HG03097 (cell line): ENCODE measurements at regions not wholly inside any gene's neighbourhood (a gene's known extent, or its start where the extent isn't known, plus 50 kb on each side); places are given as distances from the start of the nearest gene placed in this dataset.

Experiments
- ATAC-seq: cut with Tn5 transposase; IDR thresholded peaks from one replicate; pipeline ENCODE4 v1.9.1; 2021; ENCODE audit not compliant: unreplicated experiment, low FRiP score

- no peak for ATAC-seq
Measured at GRCh38 chr11:45089251-45089650, 57.2 kb upstream of the PRDM11 start.

DNA sequence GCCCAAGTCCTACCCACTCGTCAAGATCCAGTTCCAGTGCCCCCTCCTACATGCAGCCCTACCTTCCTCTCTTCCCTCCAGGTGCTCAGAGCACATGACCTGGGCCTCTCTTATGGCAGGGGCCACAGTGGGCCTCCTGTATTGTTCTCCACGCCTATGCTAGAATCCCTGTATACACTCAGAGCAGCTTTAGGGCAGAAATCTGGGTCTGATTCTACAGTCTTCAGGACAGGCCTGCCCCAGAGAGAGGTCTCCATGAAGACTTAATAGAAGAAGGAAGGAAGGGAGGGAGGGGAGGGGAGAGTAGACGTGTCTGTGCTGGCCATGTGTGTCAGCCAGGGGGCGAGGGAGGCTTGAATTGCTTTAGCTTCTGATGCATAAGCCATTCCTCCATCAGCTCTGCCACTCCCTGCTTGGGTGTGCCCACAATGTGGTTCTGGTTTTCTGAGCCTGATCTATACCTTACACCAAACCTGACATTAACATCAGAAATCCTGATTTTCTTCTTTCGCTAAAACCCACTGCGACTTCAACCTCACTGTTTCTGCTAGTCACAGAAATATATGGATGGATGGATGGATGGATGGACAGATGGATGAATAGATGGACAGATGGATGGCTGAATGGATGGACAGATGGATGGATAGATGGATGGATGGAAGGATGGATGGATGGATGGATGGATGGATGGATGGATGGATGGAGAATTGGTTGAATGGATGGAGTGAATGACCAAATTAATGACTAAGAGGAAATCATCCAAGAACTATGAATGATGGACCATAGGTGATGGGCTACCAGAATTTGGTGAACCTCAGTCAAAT is 56.6 kb upstream of the PRDM11 start:
- no peak for ATAC-seq

DNA sequence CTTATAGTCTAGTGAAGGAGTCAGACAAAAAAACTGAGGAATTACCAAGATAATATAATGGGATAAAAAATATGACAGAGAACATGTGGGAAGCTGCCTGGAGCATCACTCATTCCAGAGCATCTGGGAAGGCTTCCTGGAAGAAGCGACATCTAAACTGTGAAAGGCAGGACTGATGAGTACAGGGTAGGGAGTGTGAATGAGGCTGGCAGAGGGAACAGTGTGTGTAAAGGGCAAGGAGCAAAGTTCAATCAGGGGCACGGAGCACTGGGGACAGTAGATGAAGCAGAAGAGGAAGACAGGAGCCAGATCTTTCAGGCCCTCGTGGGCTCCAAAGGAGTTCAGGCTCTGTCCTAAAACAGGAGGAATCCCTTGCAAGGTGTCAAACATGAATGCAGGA is 55.8 kb upstream of the PRDM11 start:
- no peak for ATAC-seq

DNA sequence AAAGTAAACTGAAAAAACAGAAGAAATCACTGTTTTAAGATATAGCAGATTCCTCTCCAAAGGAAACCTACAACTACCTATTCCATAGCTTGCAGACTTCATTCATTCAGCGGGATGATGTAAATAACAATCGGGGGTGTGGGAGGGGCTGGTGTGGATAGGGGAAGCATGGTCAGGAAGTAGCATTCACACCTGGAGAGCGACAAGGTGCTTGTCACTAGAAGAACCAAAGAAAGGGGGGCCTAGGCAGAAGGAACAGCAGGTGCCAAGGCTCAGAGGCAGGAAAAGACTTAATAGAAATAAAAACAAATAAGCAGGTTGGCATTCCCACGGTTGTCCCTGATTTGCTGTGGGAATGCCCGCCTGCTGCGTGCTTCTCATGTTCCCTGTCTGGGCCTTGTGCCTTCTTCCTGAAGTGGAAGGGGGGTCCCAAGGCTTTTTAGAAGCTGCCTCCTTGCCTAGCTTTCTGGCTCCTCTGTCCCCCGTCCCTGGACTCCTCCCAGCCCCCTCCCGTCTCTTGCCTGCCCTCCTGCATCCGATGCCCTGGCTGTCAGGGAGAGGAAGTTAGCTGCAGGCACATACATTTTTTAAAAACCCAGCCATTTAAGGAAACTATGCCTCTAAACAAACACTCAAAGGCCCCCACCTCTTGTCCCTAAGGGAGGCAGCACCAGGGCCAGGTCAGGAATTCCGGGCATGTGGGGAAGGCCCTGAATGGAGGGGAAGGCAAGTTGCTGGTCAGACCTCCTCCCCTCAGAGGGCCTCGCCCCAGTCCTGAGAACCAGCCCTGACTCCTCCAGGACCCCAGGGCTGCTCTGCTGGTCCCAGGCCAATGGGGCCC is 54.7 kb upstream of the PRDM11 start:
- ATAC-seq: no peak

- ATAC-seq: no peak
Measured at GRCh38 chr11:45092404-45092785, 54.0 kb upstream of the PRDM11 start.

GRCh38 chr11:45092901-45093760 is 53.3 kb upstream of the PRDM11 start:
- ATAC-seq: no peak

DNA sequence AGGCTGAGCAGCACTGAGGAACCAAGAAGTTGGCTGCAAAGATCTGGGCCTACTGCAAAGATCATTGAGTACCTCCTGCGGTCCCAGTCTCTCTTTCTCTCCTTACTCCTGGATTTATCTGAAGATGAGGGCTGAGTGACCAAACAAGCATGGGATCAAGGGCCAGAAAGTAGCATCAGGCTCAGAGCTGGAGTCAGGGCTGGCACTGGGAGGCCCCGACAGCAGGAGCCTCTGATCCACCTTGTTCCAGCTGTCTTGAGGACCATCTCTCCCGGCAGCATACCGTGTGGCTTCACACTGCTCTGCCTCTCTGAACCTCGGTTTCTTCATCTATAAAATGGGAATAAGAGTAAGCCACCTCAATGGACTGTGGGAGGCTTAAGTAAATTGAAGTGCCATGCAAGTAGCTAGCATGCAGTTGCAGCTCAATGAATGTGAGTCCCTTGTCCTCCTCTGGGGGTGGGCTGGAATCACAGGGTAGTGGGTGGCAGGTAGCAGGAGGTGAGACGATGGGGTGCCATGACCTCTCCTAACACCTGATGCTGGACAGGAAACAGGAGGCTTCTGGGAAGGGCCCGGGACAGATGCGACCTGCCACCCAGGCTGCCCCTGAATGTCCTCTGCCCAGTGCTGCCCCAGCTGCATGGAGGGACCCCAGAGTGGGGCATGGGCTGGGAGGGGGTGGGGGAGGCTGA is 52.5 kb upstream of the PRDM11 start:
- no peak for ATAC-seq

DNA sequence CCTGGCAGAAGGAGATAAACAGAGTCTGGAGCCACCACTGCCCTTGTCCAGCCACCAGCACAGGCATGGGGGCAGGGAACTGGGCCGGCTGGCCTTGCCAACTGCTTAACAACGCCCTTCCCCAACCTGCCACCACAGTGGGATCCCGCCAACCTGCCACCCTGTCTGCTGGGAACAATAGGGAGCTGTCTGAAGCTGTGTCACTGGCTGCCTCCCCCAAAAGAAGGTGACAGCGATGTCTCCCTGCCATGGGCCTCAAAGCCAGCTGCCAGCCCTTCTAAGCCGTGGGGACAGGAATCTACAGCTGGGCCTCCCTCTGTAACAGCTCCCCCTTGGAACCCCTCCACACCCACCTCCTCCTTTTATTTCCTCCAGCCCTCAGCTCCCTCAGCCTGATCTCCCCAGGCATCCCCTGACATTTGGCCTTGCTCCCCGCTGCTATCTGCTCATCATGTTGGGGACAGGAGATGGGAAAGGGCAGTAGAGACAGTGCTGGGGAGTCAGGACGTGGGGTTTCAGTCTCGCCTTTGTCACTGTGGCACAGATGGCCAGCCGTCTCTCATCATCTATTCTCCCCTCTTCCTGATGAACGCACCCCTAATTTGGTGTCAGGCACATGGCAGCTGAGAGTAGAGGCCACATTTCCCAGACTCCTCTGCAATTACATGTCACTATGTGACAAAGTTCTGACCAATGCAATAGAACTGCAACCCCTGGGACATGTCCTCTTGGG is 51.3 kb upstream of the PRDM11 start:
- ATAC-seq: no peak

DNA sequence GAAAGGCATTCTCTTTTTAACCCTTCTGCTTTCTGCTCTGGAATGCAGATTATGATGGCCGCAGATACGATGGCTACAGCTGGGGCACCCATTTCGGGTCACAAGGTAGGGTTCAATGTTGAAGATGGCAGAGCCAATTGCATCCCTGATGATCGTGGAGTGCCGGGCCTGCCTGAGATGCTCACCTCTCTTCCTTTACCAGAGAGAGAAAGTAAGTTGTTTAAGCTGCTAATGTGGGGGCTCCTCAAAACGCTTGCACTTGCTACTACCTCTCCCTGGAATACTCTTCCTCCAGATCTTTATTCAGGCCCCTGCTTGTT is 50.8 kb upstream of the PRDM11 start:
- ATAC-seq: no peak

DNA sequence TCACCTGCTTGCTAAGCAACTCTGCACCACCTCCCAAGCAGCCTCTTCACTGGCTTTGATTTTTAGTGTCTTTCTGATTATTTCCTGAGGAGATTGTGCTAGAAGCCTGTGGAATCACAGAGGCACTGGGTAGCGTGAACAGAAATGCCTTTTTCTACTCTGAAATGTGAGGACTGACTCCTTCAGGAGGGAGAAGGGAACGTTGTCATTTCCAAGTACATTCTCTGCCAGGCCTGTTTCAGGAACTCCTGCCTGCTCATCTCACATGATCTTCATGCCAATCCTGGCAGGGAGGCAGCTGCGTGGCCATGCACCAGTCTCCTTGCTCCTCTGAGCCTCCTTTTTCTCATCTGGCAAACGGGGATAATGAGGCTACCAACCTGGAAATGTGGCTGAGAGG is 49.8 kb upstream of the PRDM11 start:
- ATAC-seq: no peak
